Right ventricle myocardium inferior (tissue), 1 donor: ENCODE measurements at regions not wholly inside any gene's neighbourhood (a gene's known extent, or its start where the extent isn't known, plus 50 kb on each side); places are given as distances from the start of the nearest gene placed in this dataset.
"Not testable (repeated sequence)": the region's sequence is repeated elsewhere in the genome, so short reads cannot be mapped to it uniquely, and the experiment has no call there.

Source experiments
- ATAC-seq: fragments of 200-7000 bp; cut with Tn5 transposase; one replicate; pipeline ENCODE4 v1.9.1; 2020; ENCODE audit warnings: mild to moderate bottlenecking, moderate library complexity
- DNase-seq: peaks from one replicate; pipeline ENCODE4 v3.0.0; 2021; ENCODE audit errors: missing footprints
- intact Hi-C: fragments of 100-400 bp; cut with DNase I; formaldehyde crosslinking; loops from one replicate; pipeline ENCODE4 v1.11.0; 2022
- donor health status: DM: no; HTN: yes; CAD: no; lungs with severe emphysema.

DNA sequence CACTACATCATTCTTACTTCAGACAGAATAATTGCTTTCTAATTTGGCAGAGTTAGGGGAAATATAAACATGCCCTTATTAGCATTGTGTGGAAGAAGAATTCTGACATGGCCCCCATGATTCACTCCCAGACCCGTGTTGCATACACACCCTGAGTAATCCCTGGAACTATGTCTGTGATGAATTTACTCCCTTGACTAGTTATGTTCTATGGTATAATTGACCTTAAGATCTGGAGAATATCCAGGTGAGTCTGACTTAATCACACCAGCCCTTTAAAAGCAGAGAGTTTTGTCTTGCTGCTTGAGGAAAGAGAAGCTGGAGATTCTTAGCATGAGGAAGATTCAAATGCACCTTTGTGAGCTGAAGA, 262.9 kb downstream of the SOX4 start:
- intact Hi-C loops = no loop called here
- DNase-seq (no peak), ATAC-seq (no peak)

DNA sequence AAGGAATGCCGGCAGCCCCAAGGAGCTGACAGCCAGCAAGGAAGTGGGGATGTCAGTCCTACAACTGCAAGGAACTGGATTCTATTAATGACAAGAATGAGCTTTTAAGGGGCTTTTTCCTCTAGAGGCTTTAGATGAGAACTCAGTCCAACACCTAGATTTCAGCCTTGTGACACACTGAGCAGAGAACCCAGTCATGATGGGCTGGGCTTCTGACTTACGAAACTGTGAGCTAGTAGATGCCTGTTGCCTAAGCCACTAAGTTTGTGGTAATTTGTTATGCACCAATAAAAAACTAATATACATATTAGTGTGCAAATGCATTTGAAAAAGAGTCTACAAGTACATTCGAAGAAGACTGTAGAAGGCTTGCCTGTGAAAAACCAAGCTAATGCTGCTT, 263.3 kb downstream of the SOX4 start:
- ATAC-seq (no peak), DNase-seq (no peak)
- intact Hi-C loops = no loop called here

DNA sequence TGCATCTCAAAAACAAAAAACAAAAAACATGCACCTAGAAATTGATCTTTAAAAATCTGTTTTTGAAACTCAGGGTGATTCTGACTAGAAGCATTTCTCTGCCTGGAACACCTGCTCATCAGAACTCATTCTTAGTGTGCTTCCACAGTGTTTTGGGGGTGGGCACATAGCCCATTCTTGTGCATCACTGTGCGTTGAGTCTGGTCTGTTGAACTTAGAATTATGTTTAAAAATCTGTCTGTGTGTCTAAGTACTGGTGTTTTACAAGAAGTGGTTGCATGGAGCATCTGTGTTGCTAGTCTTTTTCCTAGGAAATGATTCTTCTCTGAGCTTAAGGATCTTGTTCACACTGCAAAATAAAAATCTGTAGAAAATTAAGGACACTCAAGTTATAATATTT, 264.5 kb downstream of the SOX4 start:
- intact Hi-C loops = no loop called here
- no peak for DNase-seq

DNA sequence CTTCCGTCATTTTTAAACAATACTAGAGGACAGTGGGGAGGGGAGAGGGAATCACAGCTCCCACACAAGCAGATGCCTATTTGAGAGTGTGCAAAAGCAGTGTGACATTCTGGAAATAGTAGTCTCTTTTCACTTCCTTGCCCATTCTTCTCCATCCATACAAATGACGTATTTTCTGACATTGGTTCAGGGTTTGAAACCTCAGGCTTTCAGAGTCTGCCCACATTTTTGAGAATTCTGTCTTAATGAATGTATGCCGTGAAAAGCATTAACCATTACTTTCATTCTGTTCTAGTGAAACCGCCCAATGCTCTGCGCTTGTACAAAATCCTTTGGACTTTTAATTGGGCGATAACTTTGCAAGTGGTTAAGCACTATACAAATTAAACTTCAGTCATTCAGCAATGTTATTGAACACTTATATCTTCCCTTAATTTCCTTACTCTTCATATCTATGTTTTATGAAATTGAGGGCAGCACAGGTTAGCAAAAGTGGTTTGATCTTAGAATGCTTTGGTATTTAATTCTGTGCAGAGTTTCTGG, 265.7 kb downstream of the SOX4 start:
- ATAC-seq (no peak), DNase-seq (no peak)
- intact Hi-C loops = no loop called here

More for the DNA sequence above, 264.5 kb downstream of the SOX4 start:
- ATAC-seq = no peak

DNA sequence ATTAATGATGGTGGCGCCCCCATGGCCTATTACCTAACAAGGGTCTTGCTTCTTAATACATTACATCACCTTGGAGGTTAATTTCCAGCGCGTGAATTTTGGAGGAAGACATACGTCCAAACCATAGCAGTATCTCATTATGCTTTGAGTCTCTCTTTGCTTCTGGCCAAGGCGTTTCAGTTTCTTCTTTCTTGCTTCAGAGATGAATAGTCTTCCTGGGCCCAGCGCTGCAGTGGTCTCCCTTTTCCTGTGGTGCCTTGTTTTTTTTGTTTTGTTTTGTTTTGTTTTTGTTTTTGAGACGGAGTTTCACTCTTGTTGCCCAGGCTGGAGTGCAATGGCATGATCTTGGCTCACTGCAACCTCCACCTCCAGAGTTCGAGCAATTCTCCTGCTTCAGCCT, 268.4 kb downstream of the SOX4 start:
- intact Hi-C loops = no loop called here
- DNase-seq (no peak), ATAC-seq (no peak)

DNA sequence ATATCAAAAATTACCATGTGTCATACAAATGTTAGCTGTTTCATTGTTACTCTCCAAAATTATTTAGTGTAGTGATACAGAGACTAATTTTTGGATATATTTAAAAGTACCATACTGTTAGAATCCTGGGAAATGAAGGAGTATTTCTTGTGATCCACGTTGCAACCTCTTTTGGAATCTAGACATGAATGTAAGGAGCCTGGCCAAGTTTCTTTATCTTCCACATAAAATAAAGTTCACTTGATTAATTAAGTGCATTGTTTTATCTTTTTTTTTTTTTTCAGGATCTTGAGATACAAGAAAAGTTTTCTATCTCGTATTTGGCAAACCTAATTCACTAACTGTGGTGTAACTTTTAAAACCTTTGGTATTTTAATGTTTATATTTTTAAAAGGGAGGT, 270.7 kb downstream of the SOX4 start:
- intact Hi-C loops = no loop called here
- DNase-seq (no peak), ATAC-seq (no peak)

DNA sequence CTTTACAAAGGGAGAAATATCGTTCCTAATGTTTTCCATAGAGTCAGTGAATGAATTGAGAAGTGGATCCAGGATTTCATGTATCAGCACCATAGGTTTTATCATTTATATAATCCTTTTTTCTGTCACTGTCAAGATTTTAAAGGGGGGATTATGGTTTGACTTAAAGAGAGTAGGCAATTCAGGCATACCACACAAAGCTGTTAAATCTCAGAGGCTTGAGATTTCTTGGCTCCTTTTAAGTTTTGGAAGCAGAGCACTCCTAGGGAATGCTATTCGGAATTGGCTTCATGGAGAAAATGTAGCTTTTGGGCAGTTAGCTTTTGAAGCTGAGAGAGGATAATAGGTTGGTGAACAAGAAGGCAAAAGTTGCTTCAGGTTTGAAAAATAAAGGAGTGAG, 274.7 kb downstream of the SOX4 start:
- ATAC-seq (no peak), DNase-seq (no peak)
- intact Hi-C loops = no loop called here

DNA sequence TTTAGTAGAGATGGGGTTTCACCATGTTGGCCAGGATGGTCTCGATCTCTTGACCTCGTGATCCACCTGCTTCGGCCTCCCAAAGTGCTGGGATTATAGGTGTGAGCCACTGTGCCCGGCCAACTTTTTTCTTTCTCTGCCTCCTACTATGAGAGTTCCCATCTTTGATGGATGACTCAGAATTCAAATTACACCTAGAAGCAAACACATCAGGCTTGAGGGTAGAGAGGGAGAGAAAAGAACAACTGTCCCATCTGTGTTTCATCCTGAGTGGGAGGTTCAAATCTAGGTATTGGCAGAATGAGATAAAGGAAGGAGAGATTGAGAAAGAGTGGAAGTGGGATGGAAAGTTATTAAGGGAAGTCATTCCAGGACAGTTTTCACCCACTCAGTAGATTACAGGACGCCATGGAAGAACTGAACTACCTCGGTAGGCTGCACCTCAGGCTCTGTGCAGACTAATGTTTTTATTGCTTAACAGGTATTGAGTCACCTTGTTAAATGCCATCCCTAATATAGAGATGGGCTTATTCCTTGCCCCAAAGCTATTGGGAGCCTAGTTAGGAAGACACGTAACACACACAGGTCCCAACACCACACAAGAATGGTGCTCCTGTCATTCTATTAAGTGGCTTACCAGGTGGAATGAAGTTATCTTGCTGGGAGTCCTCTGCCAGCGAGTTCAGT, 275.7 kb downstream of the SOX4 start:
- DNase-seq = no peak
- intact Hi-C loops = no loop called here
- ATAC-seq = no peak

DNA sequence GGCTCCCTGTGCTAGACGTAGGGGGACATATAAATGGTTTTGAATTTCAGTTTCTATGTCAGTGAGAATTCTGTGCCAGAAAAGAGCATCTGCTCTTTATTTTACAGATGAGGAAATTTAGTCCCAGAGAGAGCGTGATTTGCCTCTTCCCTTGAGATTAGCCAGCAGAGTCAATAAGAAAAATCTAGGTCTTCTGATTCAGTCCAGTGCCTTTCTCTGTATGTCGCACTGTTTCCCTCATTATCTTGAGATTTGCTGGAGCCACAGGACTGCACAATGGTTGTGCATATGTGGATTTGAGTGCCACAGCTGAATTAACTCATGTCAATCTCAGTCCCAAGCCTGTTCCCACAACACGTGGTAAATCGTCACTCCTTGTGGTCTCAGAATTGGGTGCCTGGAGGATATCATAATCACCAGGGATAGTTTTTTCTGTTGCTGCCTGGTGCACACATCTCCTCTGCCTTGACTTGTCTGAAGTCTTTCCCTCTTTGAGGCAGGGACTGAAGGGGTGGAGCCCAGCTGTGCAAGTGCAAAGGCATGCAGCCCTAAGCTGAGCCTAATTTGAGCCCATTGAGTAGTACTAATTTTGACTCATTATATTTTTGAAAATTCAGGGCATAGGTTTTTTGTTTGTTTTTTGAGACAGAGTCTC, 276.7 kb downstream of the SOX4 start:
- intact Hi-C loops = no loop called here
- ATAC-seq = peak; percentile 22
- DNase-seq = no peak

DNA sequence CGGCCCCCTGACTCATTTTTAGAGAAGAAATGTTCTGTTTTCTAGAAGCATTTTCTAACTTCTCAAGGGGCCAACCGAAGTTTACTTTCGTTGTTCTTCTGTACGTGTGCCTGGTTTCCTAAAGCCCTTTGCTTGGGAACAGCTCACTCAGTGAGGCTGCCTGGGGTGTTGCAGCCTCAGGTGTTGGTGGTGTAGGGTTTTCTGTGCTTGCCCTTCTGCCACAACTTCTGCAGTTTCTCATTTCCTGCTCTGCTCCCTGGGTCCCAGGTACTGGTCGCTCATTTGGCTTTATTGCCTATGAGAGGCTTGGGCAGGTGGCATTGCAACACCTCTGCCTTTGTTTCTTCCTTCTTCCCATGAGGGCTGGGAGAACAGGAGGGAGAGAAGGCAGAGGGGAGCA, 278.3 kb downstream of the SOX4 start:
- ATAC-seq (no peak), DNase-seq (no peak)
- intact Hi-C loops = no loop called here

DNA sequence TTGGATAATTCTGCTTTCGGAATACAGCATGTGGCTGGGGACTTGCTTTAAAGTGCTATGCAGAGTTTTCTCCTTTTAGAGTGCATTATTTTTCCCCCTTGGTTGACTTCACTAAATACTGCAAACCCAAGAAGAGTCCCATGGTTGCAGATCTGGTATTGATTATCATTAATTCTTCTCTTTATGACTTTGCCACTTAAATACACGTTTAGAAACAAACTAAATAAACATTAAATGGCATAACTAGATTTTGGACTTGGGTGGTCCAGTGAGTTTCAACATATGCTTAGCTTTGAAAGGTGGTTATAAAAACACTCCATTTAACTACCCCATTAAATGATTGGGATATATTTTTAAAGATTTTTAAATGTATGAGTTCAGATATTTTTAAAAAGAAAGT, 279.2 kb downstream of the SOX4 start:
- ATAC-seq = no peak
- intact Hi-C loops = no loop called here

DNA sequence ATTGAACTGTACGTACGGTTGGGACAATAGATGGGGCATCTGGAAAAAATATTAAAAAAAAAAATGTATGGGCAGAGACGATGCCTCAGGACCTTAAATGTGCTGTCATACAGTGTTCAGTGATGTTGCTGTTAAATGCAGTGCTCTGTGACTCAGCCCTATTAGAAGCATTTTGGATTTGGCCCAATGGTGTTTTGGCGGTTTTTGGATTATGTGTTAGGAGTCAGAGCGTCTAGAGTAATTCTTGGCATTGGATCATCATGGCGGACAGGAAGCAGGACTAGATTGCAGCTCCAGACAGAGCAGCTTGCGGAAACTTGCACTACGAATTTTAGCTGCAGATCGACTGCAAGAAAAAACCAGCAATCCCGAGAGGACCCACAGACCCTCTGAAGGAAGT, 280.0 kb downstream of the SOX4 start:
- intact Hi-C loops = no loop called here
- DNase-seq (no peak), ATAC-seq (peak; percentile 86)

More for the DNA sequence above, 279.2 kb downstream of the SOX4 start:
- no peak for DNase-seq

DNA sequence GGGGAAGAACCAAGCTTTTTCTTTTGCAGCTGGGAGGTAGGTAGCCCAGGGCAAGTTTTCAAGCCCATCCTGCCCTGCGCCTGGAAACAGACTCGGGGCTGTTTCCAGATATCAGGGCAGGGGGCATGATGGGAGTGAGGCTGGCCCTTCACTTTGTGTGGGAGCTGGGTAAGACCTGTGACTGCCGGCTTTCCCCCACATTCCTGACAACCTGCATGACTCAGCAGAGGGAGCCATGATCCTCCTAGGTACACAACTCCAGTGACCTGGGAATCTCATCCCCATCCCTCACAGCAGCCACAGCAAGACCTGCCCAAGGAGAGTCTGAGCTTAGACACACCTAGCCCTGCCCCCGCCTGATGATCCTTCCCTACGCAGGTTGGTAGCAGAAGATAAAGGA, 280.8 kb downstream of the SOX4 start:
- intact Hi-C loops = no loop called here
- DNase-seq (no peak), ATAC-seq (no peak)

DNA sequence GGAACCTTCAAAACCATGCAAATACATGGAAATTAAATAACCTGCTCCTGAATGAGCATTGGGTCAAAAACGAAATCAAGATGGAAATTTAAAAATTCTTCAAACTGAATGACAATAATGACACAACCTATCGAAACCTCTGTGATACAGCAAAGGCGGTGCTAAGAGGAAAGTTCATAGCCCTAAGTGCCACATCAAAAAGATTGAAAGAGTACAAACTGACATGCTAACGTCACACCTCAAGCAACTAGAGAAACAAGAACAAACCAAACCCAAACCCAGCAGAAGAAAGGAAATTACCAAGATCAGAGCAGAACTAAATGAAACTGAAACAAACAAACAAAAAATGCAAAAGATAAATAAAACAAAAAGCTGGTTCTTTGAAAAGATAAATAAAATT, 283.5 kb downstream of the SOX4 start:
- ATAC-seq, DNase-seq, intact Hi-C loops: not testable (repeated sequence)

DNA sequence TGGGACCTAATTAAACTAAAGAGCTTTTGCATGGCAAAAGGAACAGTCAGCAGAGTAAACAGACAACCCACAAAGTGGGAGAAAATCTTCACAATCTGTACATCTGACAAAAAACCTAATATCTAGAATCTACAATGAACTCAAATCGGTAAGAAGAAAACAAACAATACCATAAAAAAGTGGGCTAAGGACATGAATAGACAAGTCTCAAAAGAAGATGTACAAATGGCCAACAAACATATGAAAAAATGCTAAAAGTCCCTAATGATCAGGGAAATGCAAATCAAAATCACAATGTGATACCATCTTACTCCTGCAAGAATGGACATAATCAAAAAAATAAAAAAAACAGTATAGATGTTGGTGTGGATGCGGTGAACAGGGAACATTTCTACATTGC, 286.7 kb downstream of the SOX4 start:
- ATAC-seq, DNase-seq, intact Hi-C loops: not testable (repeated sequence)

DNA sequence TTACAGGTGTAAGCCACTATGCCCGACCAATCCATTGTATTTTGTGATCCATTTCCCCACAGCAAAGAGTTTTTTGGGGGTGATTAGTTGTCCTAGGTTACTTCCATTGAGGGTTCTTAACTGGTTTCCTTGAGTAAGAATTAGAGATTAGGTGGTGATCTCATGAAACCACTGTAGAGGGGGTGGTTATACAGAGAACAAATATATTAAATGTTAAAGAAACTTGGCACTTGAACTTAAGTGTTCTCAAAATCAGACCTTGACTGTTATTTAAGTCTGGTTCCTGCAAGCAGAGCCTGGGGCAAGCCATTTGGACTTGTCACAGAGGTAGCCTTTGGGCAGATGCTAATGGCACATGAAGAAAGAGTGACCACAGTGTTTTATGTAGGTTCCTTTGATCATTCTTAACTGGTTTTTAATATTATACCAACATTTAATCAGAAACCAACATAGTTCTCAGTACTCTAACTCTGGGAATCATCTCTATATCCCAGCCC, 288.5 kb downstream of the SOX4 start:
- ATAC-seq = no peak
- intact Hi-C loops = no loop called here
- no peak for DNase-seq

DNA sequence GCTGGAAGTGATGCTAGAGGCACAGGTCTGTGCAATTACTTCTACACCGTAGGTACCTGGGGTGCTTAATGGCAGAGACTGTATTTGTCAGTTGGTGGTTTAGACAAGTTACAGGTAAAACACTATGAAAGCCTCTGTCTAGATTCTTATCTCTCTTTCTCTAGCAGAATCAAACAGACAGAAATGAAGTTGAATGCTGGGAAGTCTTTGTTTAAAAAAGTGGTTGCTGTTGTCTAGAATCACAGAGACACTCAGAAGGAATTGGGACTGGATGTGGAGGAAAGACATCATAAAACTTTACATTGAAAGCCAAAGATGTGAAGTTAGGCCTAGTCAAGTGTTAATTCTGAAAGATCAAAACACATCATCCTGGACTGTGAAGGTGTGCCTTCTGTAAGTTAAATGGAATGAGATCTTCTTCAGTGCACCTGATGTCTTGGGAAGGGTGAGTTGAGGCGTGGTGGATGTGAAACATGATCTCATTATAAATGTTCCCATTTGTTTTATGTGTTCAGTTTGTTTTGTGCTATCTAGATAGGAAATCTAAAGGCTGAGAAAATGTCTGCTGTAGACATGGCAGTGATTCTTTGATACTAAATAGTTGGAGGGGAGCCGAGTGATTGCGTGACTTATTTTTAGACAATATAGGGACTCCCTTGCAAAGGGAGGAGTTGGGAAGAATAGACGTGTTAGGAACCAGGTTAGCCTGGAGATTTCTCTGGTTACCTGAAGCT, 290.2 kb downstream of the SOX4 start:
- ATAC-seq (no peak), DNase-seq (no peak)
- intact Hi-C loops = no loop called here

DNA sequence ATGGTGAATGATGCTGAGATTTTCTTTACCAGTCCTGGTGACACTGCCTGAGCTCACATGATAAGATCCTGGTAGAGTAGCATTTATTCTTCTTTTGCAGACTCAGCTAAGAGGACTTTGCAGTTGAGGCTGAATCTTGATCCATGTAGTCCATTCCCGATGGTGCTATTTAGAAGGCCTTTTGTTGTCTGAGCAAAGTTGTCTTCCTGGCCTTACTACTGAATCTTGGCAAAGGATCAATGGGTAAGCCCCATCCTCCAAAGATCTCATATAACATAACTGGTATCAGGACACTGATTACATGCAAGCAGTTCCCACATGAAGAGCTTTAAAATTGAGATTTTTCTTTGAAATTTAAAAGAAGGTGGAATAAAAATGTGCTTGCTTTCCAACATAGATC, 291.6 kb downstream of the SOX4 start:
- ATAC-seq (no peak), DNase-seq (no peak)
- intact Hi-C loops = no loop called here

DNA sequence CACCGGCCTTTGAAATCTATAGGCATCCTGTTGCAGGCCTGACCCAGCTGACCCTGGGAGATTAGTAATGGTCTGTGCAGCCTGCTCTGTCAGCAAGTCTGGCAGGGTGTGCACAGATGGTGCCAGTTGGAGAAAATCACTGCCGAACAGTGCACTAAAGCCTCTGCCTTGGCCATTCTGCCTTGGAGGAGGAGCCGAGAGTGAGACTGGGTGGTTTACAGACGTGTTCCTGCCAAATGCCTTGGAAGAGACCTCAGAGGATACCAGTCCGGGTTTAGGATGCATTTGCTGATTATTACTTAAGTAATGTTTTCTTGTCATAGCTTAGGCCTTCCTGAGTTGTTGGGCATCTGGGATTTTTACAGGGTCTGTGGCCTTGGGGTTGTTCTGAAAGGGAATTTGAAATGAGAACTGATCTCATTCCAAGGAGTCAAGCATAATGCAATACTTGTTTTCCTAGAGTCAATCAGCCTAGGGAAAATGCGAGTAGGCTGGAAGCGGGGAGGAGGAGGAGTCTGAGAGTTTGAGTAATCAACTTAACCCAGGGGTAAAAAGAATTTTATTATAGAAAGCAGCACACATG, 292.1 kb downstream of the SOX4 start:
- peak; percentile 88 for ATAC-seq
- DNase-seq = no peak
- intact Hi-C loops = no loop called here
